GM21423 (cell line): ENCODE measurements at regions not wholly inside any gene's neighbourhood (a gene's known extent, or its start where the extent isn't known, plus 50 kb on each side); places are given as distances from the start of the nearest gene placed in this dataset.
"Not testable (repeated sequence)": the region's sequence is repeated elsewhere in the genome, so short reads cannot be mapped to it uniquely, and the experiment has no call there.

Experiments used
- ATAC-seq: cut with Tn5 transposase; IDR thresholded peaks from one replicate; pipeline ENCODE4 v1.9.1; 2021; ENCODE audit warnings: mild to moderate bottlenecking, moderate library complexity; ENCODE audit not compliant: unreplicated experiment

DNA sequence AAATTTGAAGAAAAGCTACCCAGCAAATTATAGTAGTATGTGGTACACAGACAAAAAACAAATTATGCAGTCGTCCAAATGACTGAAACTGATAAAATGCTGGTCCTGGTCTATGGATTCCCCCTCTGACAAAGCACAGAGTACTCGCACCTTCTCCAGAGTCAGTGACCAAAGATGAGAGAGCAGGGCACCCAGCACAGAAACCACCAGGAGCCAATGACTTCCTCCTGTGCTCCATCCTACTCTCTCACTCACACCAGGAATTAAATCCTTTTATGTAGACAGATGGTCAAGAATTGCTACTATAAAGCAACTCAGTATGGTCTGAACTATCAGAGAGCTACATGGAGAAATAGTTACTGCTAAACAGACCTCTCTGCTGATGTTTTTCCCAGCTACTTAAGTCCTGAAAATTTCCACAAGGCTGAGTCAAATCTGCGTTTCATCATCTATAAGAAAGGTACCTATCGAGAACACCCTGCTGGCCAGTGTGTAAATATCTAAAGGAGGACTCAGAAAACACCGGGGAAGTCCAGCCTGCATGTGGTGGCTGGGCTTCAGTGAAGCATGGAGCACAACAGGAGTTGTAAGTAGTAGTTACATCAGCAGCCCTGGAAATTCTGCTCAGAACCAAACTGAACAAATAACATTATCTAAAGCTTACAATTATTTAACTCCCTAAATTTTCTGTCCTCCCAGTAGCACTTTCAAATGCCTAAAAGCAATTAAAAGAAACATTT lies 84.5 kb upstream of the FBXO28 start:
- ATAC-seq: peak; percentile 86

DNA sequence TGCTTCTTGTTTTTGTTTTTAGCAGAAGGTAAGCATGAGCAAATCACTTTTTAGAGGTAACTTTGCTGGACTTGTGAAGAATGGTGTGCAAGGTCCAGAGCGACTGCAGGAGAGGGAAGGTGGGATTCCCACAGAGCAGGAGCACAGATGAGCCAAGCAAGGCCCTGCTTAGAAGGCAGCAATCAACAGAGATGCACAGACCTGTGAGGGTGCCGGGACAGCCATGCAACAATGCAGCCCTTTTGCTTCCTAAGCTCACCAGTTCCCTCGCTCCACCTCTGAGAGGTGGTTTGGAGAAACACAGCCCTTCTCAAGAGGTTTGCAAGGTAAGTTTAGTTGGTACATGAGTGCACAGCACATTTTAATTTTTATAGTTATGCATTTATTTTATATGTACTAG lies 85.1 kb upstream of the FBXO28 start:
- ATAC-seq: not testable (repeated sequence)

DNA sequence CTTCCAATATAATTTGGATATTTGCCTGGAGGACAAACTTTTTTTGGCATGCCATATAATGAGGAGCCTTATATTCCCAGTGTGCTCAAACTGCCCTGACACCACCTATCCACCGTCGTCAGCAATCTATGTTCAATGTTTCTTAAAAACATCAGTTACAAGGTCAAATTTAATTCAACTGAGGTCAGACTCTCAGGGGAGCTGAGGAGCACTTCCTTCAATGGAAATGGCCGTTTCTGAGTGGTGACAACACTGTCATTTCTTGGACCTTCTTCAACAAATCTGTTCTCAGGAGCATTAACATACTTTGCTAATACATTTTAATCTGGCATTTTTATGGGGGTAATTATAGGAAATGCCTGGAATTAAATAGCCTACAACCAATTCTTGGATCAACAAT lies 90.8 kb upstream of the FBXO28 start:
- ATAC-seq: not testable (repeated sequence)

DNA sequence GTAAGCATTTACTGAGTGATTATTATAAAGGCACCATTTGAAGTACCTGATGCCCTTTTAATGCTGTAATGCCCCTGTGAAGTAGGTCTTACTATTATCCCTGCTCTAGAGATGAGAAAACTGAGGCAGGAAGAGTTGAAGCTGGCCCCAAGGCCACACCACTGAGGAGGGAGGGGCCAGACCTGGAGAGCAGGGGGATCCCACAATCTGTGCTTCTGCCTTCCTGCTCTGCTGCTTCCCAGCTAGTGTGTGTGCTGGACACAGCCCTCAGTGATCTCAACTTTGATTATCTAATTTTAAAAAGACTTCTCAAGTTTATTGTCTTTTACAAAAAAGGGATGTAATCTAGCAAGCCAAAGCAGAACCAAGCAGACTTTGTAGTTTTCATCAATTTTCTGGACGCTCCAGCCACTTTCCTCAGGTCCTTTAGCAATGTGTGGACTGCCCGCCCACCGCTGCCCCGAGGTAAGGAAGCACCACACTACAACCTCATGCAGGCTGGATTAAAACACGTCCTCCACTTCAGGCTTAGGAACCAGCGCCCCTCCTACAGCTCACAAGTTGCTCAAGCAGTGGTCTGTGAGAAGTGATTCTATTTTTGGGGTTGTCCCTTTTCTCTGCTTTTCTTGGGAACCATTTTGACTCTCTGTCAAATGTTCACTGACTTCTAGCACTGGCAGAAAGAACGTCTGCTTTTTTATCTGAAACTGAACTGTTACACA lies 91.5 kb upstream of the FBXO28 start:
- ATAC-seq: not testable (repeated sequence)

DNA sequence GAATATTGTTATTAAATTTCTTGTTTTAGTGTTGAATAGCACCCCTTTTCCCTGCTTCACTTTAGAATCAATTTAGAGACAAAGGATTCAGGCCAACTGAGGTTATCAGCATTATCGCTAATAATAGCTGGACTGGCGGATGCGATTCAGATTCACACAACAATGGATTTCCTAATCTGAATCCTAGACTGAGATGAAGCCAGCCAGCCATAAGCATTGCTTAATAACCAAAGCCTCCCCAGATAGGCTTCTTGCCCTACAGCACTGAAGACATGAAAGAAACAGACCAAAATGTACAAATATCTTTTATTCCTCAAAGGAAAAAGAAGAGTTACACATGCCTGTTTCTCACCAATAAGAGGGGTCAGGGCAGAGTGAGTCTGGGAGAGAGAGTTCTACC lies 94.0 kb upstream of the FBXO28 start:
- not testable (repeated sequence) for ATAC-seq

DNA sequence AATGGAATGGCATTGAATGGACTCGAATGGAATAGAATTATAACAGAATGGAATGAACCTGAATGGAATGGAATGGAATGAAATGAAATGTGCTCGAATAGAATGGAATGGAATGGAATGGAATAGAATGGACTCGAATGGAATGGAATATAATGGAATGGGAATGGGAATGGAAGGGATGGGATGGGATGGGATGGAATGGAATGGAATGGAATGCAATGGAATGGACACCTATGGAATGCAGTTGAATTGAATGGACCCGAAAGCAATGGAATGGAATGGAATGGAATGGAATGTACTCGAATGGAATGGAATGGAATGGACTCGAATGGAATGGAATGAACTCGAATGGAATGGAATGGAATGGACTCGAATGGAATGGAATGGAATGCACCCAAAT lies 98.1 kb upstream of the FBXO28 start:
- not testable (repeated sequence) for ATAC-seq

DNA sequence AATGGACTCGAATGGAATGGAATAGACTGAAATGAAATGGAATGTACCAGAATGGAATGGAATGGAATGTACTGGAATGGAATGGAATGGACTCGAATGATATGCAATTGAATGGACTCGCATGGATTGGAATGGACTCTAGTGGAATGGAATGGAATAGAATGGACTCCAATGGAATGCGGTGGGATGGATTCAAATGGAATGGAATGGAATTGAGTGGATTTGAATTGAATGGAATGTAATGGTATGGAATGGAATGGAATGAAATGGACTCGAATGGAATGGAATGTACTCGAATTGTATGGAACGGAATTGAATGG lies 99.6 kb upstream of the FBXO28 start:
- ATAC-seq: no peak

DNA sequence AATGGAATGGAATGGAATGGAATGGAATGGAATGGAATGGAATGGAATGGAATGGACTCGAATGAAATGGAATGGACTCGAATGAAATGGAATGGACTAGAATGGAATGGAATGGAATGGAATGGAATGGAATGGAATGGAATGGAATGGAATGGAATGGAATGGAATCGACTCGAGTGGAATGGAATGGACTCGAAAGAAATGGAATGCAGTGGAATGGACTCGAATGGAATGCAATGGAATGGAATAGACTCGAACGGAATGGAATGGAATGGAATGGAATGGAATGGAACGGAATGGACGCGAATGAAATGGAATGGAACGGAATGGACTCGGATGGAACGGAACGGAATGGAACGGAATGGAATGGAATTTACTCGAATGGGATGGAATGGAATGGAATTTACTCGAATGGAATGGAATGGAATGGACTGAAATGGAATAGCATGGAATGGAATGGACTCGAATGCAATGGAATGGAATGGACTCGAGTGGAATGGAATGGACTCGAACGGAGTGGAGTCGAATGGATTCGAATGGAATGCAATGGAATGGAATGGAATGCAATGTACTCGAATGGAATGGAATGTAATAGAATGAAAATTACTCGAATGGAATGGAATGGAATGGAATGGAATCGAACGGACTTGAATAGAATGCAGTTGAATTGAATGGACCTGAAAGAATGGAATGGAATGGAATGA lies 100.1 kb upstream of the FBXO28 start:
- not testable (repeated sequence) for ATAC-seq

DNA sequence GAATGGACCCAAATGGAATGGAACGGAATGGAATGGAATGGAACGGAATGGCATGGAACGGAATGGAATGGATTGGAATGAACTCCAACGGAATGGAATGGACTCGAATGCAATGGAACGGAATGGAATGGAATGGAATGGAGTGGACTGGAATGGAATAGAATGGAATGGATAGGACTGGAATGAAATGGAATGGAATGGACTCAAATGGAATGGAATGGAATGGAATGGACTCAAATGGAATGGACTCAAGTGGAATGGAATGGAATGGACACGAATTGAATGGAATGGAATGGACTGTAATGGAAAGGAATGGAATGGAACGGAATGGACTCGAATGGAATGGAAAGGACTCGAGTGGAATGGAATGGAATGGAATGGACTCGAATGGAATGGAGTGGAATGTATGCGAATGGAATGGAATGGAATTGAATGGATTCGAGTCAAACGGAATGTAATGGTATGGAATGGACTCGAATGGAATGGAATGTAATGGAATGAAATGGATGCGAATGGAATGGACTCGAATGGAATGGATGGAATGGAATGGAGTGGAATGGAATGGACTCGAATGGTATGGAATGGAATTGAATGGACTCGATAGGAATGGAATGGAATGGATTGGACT lies 101.0 kb upstream of the FBXO28 start:
- ATAC-seq: not testable (repeated sequence)

DNA sequence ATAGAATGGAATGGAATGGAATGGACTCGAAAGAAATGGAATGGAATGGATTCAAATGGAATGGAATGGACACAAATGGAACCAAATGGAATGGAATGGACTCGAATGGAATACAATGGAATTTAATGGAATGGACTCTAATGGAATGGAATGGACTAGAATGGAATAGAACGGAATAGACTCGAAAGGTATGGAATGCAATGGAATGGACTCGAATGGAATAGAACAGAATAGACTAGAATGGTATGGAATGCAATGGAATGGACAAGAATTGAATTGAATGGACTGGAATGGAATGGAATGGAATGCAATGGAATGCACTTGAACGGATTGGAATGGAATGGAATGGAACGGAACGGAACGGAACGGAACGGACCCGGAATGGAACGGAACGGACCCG lies 101.7 kb upstream of the FBXO28 start:
- ATAC-seq: not testable (repeated sequence)

DNA sequence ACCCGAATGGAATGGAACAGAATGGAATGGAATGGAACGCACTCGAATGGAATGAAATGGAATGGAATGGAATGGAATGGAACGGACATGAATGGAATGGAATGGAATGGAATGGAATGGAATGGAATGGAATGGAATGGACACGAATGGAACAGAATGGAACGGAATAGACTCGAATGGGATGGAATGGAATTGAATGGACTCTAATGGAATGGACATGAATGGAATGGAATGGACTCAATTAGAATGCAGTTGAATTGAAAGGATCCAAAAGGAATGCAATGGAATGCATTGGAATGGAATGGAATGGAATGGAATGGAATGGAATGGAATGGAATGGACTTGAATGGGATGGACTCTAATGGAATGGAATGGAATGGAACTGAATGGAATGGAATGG lies 102.2 kb upstream of the FBXO28 start:
- ATAC-seq: not testable (repeated sequence)

DNA sequence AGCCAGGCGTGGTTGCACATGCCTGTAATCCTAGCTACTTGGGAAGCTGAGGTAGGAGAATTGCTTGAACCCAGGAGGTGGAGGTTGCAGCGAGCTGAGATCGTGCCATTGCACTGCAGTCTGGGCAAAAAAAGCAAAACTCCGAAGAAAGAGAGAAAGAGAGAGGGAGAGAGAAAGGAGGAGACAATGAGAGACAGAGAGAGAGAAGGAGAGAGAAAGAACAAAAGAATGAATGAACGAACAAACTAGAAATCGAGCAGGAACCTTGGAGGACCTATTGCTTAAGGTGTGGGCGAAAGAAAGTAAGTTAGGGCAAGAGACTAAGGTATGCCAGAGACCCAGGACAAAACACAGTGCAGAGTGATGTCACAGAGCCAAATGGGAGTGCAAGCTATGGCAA lies 102.8 kb upstream of the FBXO28 start:
- not testable (repeated sequence) for ATAC-seq

DNA sequence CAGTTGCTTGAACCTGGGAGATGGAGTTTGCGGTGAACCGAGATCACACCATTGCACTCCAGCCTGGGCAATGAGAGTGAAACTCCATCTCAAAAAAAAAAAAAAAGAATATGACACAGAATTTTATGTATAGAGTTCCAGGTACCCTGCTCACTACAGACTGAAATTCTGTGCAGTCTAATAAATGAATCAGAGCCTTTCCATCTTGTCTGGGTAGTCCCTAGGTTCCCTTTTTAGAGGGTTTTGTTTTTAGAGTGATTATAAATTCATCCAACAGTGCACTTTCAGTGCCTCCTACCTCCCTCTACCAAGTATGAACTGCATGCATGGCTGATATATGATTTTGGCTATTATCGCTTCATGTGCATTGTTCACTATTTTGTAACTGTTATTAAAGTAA lies 107.9 kb upstream of the FBXO28 start:
- not testable (repeated sequence) for ATAC-seq

DNA sequence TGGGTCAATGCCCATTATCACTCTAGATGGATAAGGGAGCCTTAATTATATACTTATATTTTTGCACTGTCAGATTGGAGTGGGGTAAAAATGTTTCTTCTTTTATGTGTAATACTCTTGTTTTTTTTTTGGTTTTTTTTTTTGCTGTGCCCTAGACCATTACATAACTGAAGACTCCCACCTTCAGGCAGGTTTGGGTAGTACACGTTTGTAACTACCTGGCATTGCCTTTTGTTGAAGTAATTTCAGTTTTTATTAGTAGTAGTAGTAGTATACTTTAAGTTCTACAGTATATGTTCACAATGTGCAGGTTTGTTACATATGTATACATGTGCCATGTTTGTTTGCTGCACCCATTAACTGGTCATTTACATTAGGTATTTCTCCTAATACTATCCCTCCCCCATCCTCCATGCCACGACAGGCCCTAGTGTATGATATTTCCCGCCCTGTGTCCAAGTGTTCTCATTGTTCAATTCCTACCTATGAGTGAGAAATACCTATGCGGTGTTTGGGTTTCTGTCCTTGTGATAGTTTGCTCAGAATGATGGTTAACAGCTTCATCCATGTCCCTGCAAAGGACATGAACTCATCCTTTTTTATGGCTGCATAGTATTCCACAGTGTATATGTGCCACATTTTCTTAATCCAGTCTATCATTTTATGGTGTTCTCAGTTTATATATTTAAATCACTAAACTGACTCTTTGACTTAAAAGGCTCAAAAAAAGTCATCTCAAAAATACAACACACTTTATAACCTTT lies 109.2 kb upstream of the FBXO28 start:
- ATAC-seq: not testable (repeated sequence)

DNA sequence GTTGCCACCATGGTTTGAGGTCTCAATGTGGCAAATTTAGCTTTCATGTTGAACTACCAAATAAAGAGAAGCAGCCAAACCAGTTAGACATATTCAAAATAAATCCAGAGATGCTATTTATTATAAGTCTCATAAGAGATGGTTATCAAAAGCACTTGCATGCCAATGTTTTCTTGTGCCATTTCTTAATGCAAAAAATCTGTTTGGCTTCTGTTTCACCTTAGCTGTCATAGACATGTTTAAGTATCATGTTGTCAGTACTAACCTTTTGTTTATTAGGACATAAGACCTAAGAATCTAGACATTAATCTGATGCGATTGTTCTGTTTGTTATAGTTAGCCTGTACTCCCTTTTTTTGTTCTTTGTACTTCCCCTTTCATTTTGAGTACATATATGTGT lies 110.0 kb upstream of the FBXO28 start:
- ATAC-seq: not testable (repeated sequence)

DNA sequence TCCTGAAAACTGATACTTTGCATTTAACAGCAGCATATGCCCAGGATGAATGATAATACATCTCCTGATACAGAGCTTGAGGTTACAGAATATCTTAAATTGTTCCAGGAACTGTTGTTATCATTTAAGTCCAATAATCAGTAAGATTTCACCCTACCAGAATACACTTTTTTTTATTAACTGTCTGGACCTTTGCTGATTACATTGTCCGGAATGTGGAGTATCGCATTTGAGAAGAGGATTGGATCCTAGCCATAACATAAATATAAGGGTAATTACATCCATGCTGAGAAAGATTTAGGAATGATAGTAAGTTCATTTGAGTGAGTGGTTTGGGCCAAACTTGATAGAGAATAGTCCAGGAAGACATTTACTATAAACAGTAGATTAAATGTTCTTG lies 112.2 kb upstream of the FBXO28 start:
- not testable (repeated sequence) for ATAC-seq

DNA sequence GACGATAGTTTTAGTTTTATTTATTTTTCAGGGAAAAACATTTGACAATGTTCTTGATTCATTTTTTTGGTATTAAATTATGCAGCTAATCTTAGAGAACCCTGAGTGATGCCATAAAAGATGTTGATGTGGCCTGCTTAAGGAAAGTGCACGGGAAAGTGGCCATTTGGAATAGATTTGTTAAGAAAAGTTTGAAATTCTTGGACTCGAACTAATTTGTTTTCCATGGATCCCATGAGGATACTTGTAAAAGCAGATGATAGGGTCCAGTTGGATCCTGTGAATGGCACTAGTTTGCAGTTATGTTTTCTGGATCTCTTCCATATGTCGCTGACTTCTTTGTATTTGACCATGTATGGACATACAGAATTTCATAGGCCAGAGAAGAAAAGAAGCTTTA lies 114.2 kb upstream of the FBXO28 start:
- not testable (repeated sequence) for ATAC-seq

DNA sequence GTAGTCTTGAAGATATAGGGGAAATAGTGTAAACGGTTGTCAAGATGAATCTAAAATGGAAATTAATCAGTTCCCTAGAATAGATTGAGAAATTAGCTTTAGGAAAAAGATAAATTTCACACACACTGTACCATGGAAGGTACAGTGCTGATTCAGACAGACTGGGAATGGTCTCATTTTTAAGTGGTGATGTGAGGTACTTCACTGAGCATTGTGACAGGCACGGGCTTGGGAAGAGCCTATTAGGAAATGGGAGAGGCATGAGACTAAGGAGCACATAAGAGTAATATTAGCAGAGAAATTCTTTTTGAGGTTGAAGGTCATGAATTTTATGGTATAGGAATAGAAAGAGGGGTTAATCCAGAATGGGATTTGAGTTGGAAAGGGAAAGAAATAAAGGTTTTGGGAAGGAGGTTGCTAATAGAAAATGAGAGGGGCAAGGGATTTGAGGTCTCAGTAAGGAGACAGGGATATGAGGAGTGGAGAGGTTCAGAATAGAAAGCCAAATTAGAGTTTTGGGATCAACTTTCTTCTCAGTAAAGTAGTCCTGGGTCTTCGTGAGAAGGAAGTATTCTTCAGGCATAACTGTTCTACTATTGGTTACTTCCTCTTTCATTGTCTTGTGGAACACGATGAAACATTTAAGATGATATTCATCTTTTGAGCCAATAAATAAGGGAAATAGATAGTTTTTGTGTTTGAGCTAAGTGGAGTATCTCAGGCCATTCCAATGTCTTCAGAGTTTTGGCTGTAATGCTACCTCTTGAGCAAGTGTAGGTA lies 115.0 kb upstream of the FBXO28 start:
- not testable (repeated sequence) for ATAC-seq

DNA sequence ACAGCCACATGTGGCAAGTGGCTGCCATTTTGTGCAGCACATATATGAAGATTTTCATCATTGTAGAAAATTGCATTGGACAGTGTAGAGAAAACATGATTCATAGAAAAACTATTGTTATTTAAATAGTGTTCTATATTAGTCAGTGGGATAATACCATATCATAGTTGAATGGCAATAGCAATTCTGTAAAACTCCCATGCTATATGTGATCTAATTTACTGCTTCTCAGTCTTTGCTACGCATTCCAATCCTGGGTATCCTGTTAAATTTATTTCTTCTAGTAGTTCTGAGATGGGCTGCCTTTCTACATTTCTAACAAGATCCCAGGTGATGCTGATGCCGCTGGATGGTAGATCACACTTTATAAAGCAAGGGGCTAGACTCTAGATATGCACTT lies 117.5 kb upstream of the FBXO28 start:
- ATAC-seq: not testable (repeated sequence)
